SK-N-SH treated with all-trans-retinoic acid at 6 μM for 48 hours (cell line): ENCODE measurements at regions not wholly inside any gene's neighbourhood (a gene's known extent, or its start where the extent isn't known, plus 50 kb on each side); places are given as distances from the start of the nearest gene placed in this dataset.

Source experiments
- CSDC2 ChIP-seq: fragments of 250-450 bp; sonication (Bioruptor Pico); IDR thresholded peaks from 2 replicates; pipeline ENCODE4 v1.5.0; 2020; ENCODE audit warnings: mild to moderate bottlenecking, moderate library complexity
- PPARA ChIP-seq: fragments of 250-450 bp; sonication (Bioruptor Pico); IDR thresholded peaks from 2 replicates; pipeline ENCODE4 v1.5.0; 2020; ENCODE audit warnings: mild to moderate bottlenecking, borderline replicate concordance
- ZFP30 ChIP-seq: fragments of 450-650 bp; formaldehyde crosslinking; IDR thresholded peaks from 2 replicates; pipeline ENCODE4 v1.5.0; 2022; ENCODE audit warnings: mild to moderate bottlenecking, moderate library complexity
- ZNF565 ChIP-seq: fragments of 450-650 bp; formaldehyde crosslinking; conservative IDR thresholded peaks from 2 replicates; pipeline ENCODE4 v1.5.0; 2020; ENCODE audit warnings: low read depth, mild to moderate bottlenecking, moderate library complexity

DNA sequence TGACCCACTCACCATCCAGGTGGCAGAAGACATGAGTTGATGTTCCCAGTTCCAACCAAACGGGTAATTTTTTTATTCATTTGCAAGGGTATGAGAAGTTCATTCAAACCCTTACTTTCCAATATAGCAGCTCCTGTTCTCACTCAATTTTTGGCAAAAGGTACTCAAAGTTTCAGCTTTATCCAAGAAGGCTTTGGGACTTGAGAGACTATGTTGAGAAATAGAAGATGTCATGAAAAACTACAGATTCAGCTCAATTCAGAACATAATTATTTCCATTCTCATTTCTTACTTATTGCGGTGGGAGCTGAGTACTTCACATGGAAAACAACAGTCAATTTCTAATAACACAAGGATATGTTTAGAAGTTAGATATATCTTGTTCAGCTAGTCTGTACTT is 162.3 kb downstream of the FNDC1 start:
- TF ChIP-seq ZNF565 (CRISPR knock-in tag) = no peak
- no peak for TF ChIP-seq PPARA (CRISPR knock-in tag)
- no peak for TF ChIP-seq ZFP30 (CRISPR knock-in tag)
- TF ChIP-seq CSDC2 (CRISPR knock-in tag) = no peak
